HEK293 (cell line): ENCODE measurements at regions not wholly inside any gene's neighbourhood (a gene's known extent, or its start where the extent isn't known, plus 50 kb on each side); places are given as distances from the start of the nearest gene placed in this dataset.
A peak's percentile ranks its signal among the peaks of the same experiment; 100 is the strongest.

ENCODE experiments used
- CTCF ChIA-PET: fragments of 350-600 bp; formaldehyde crosslinking; extraction: SDS; loops from one replicate; lab custom pipeline; 2021; ENCODE audit warnings: antibody characterized with exemption; lab: Yijun Ruan, JAX
- POLR2A ChIA-PET: fragments of 300-600 bp; formaldehyde crosslinking; extraction: SDS; loops from one replicate; lab custom pipeline; 2020; ENCODE audit warnings: antibody characterized with exemption, inconsistent platforms; lab: Yijun Ruan, JAX
- H3K27ac ChIP-seq: fragments of 200-500 bp; sonication (Bioruptor generic); 2 replicates; pipeline ENCODE4 v1.5.1; 2014; ENCODE audit warnings: low read depth, low read length, control low read depth, inconsistent platforms; ENCODE audit errors: extremely low read depth
- H3K36me3 ChIP-seq, 2 experiments: fragments of 200-500 bp in 1 of 2; sonication (Bioruptor generic) in 1 of 2; 1 replicate in 1 of 2; 2 replicates in 1 of 2; pipeline ENCODE4 v1.5.1; 2014 to 2017; ENCODE audit warnings: inconsistent platforms in 2 of 2, low read length in 2 of 2; ENCODE audit not compliant: control insufficient read depth in 2 of 2, insufficient read depth in 1 of 2
- H3K4me1 ChIP-seq: fragments of 200-500 bp; sonication (Bioruptor generic); 2 replicates; pipeline ENCODE4 v1.5.1; 2014; ENCODE audit warnings: mild to moderate bottlenecking, low read length, inconsistent platforms; ENCODE audit not compliant: control insufficient read depth, insufficient read depth
- H3K4me3 ChIP-seq: 2 replicates; pipeline ENCODE4 v1.5.1; 2011; ENCODE audit warnings: low read depth, mild to moderate bottlenecking, control low read depth, low read length, moderate library complexity
- H3K9me3 ChIP-seq: fragments of 200-500 bp; sonication (Bioruptor generic); 2 replicates; pipeline ENCODE4 v1.5.1; 2014; ENCODE audit warnings: low read depth, low read length, inconsistent platforms; ENCODE audit not compliant: control insufficient read depth, insufficient read depth
- EGR2 ChIP-seq: fragments of 450-650 bp; formaldehyde crosslinking; IDR thresholded peaks from 2 replicates; pipeline ENCODE4 v1.5.1; 2016; ENCODE audit warnings: low read depth, missing biosample characterization, missing genetic modification characterization
- HOXC10 ChIP-seq: sonication (generic); formaldehyde crosslinking; IDR thresholded peaks from 2 replicates; pipeline ENCODE4 v1.8.1; 2023; ENCODE audit warnings: mild to moderate bottlenecking, missing genetic modification reagents
- IKZF3 ChIP-seq: fragments of 450-650 bp; IDR thresholded peaks from 2 replicates; pipeline ENCODE4 v1.5.0; 2018; ENCODE audit warnings: missing biosample characterization, mild to moderate bottlenecking, missing genetic modification characterization, moderate library complexity
- KLF1 ChIP-seq: fragments of 450-650 bp; formaldehyde crosslinking; IDR thresholded peaks from 2 replicates; pipeline ENCODE4 v1.5.1; 2016; ENCODE audit warnings: missing biosample characterization, missing genetic modification characterization
- KLF10 ChIP-seq: fragments of 450-650 bp; IDR thresholded peaks from 2 replicates; pipeline ENCODE4 v1.5.1; 2018; ENCODE audit warnings: missing biosample characterization, mild to moderate bottlenecking, missing genetic modification characterization
- MEIS1 ChIP-seq: sonication (generic); formaldehyde crosslinking; IDR thresholded peaks from 2 replicates; pipeline ENCODE4 v1.8.1; 2022; ENCODE audit warnings: missing genetic modification reagents, mild to moderate bottlenecking, borderline replicate concordance
- REST ChIP-seq: fragments of 450-650 bp; formaldehyde crosslinking; IDR thresholded peaks from 2 replicates; pipeline ENCODE4 v1.5.1; 2016; ENCODE audit warnings: missing biosample characterization, missing genetic modification characterization
- SCRT2 ChIP-seq: fragments of 450-650 bp; formaldehyde crosslinking; IDR thresholded peaks from 2 replicates; pipeline ENCODE4 v1.5.1; 2016; ENCODE audit warnings: missing biosample characterization, missing genetic modification characterization
- SETDB1 ChIP-seq: IDR thresholded peaks from one replicate; pipeline ENCODE4 v1.6.1; 2017; ENCODE audit warnings: mild to moderate bottlenecking, low read length, moderate library complexity, mixed read lengths; ENCODE audit not compliant: insufficient read length
- SP7 ChIP-seq: fragments of 450-650 bp; formaldehyde crosslinking; IDR thresholded peaks from 2 replicates; pipeline ENCODE4 v1.5.1; 2016; ENCODE audit warnings: missing biosample characterization, missing genetic modification characterization
- TSHZ1 ChIP-seq: fragments of 450-650 bp; formaldehyde crosslinking; IDR thresholded peaks from 2 replicates; pipeline ENCODE4 v1.5.1; 2016; ENCODE audit warnings: missing biosample characterization, missing genetic modification characterization, borderline replicate concordance
- ZBTB17 ChIP-seq: fragments of 450-650 bp; formaldehyde crosslinking; IDR thresholded peaks from 2 replicates; pipeline ENCODE4 v1.5.1; 2016; ENCODE audit warnings: missing biosample characterization, missing genetic modification characterization
- ZBTB20 ChIP-seq: fragments of 450-650 bp; formaldehyde crosslinking; IDR thresholded peaks from 2 replicates; pipeline ENCODE4 v1.5.1; 2016; ENCODE audit warnings: missing biosample characterization, missing genetic modification characterization
- ZBTB26 ChIP-seq: fragments of 450-650 bp; formaldehyde crosslinking; optimal IDR thresholded peaks from 2 replicates; pipeline ENCODE3; 2016; ENCODE audit warnings: missing biosample characterization, mild to moderate bottlenecking, missing genetic modification characterization
- ZNF10 ChIP-seq: fragments of 450-650 bp; formaldehyde crosslinking; IDR thresholded peaks from 2 replicates; pipeline ENCODE4 v1.5.1; 2017; ENCODE audit warnings: missing biosample characterization, missing genetic modification characterization
- ZNF16 ChIP-seq: fragments of 450-650 bp; formaldehyde crosslinking; IDR thresholded peaks from 2 replicates; pipeline ENCODE4 v1.5.1; 2016; ENCODE audit warnings: low read depth, missing biosample characterization, missing genetic modification characterization
- ZNF518A ChIP-seq: fragments of 450-650 bp; formaldehyde crosslinking; conservative IDR thresholded peaks from 2 replicates; pipeline ENCODE4 v1.5.1; 2016; ENCODE audit warnings: low read depth, missing biosample characterization, missing genetic modification characterization
- ZNF548 ChIP-seq: fragments of 450-650 bp; formaldehyde crosslinking; IDR thresholded peaks from 2 replicates; pipeline ENCODE4 v1.5.1; 2016; ENCODE audit warnings: missing biosample characterization, missing genetic modification characterization
- ZNF585B ChIP-seq: fragments of 450-650 bp; formaldehyde crosslinking; IDR thresholded peaks from 2 replicates; pipeline ENCODE4 v1.5.1; 2016; ENCODE audit warnings: missing biosample characterization, missing genetic modification characterization
- ZNF701 ChIP-seq: fragments of 450-650 bp; formaldehyde crosslinking; IDR thresholded peaks from 2 replicates; pipeline ENCODE4 v1.5.1; 2016; ENCODE audit warnings: missing biosample characterization, missing genetic modification characterization

GRCh38 chr5:17070647-17071046 is 134.6 kb upstream of the MYO10 start:
- POLR2A ChIA-PET = no interaction called here
- no peak for TF ChIP-seq ZNF548 (tag by site-specific recombination)
- no peak for TF ChIP-seq ZNF10
- no peak for TF ChIP-seq ZNF701 (tag by site-specific recombination)
- no peak for TF ChIP-seq IKZF3
- TF ChIP-seq KLF1 (tag by site-specific recombination) = peak; percentile 96
- TF ChIP-seq EGR2 (tag by site-specific recombination) = 0 out of 2 replicates have a peak, but pooled peaks have one; percentile 40
- TF ChIP-seq SETDB1 = peak; percentile 23
- TF ChIP-seq, all 188 proteins: peak for 3
- H3K27ac ChIP-seq = peak overlapping the region; percentile 11; the same call in 1 of the 2 replicates
- no peaks in the 10 kb centered on the region for H3K9me3 ChIP-seq
- no peaks in the 10 kb centered on the region for H3K36me3 ChIP-seq
- CTCF ChIA-PET = interaction anchor here (0.6 to 3.0 kb wide), 3 partner anchors 9 to 120 kb away, joined by 3 to 17 read pairs (median 4); no protein-coding TSS in a partner anchor
- H3K4me1 ChIP-seq = peaks cover 15% of the 10 kb centered on the region
- no peak overlapping the region for H3K4me3 ChIP-seq

- ChIA-PET POLR2A (no interaction called here), CTCF (interaction anchor here (1.3 kb wide), 1 partner anchor 57 kb away, joined by 4 read pairs; no protein-coding TSS in a partner anchor)
- no peaks in the 10 kb centered on the region for H3K9me3 ChIP-seq
- peaks cover 7% of the 10 kb centered on the region for H3K4me1 ChIP-seq
- TF ChIP-seq SP7 (tag by site-specific recombination) (no peak), TSHZ1 (no peak), MEIS1 (CRISPR knock-in tag) (no peak), REST (tag by site-specific recombination) (no peak)
- no peak overlapping the region for H3K4me3 ChIP-seq
- H3K27ac ChIP-seq = no peak overlapping the region
- no peaks in the 10 kb centered on the region for H3K36me3 ChIP-seq
Observed at GRCh38 chr5:17075236-17075635, 139.1 kb upstream of the MYO10 start.

GRCh38 chr5:17076272-17076671 is 140.2 kb upstream of the MYO10 start:
- Histone ChIP-seq H3K36me3 (no peaks in the 10 kb centered on the region), H3K27ac (no peak overlapping the region), H3K4me3 (no peak overlapping the region), H3K4me1 (no peaks in the 10 kb centered on the region), H3K9me3 (no peaks in the 10 kb centered on the region)
- CTCF ChIA-PET = no interaction called here
- POLR2A ChIA-PET = no interaction called here
- no peak for TF ChIP-seq KLF10 (tag by site-specific recombination)
- TF ChIP-seq ZBTB20 = no peak
- TF ChIP-seq HOXC10 = no peak
- no peak for TF ChIP-seq ZNF518A
- TF ChIP-seq ZBTB26 (tag by site-specific recombination) = no peak
- no peak for TF ChIP-seq ZBTB17 (tag by site-specific recombination)
- TF ChIP-seq ZNF585B (tag by site-specific recombination) = no peak
- TF ChIP-seq MEIS1 (CRISPR knock-in tag) = no peak
- TF ChIP-seq ZNF16 = no peak
- TF ChIP-seq SCRT2 (tag by site-specific recombination) = no peak
